Gastroesophageal sphincter (tissue), 4 donors: ENCODE measurements at regions not wholly inside any gene's neighbourhood (a gene's known extent, or its start where the extent isn't known, plus 50 kb on each side); places are given as distances from the start of the nearest gene placed in this dataset.

Experiments used
- ATAC-seq: fragments of 150-250 bp; one replicate; pipeline ENCODE4 v1.9.1; 2016; ENCODE audit warnings: mild to moderate bottlenecking, moderate library complexity
- H3K27ac ChIP-seq, 4 donors: fragments of 200-600 bp; sonication (generic) in 3 of 4; 1 replicate in 3 of 4; 2 replicates in 1 of 4; pipeline ENCODE4 v1.5.1; 2016 to 2019
- H3K27me3 ChIP-seq: fragments of 200-600 bp; sonication (generic); one replicate; pipeline ENCODE4 v1.5.1; 2019
- H3K36me3 ChIP-seq, 2 donors: fragments of 200-600 bp; sonication (generic); one replicate each; pipeline ENCODE4 v1.5.1; 2019; ENCODE audit warnings: control low read depth in 1 of 2
- H3K4me1 ChIP-seq, 3 donors: fragments of 200-600 bp; sonication (generic); 1 replicate in 2 of 3; 2 replicates in 1 of 3; pipeline ENCODE4 v1.5.1; 2016 to 2019; ENCODE audit warnings: control low read depth in 2 of 3
- H3K4me3 ChIP-seq, 2 donors: fragments of 200-600 bp; sonication (generic); one replicate each; pipeline ENCODE4 v1.5.1; 2019; ENCODE audit warnings: mild to moderate bottlenecking in 1 of 2, moderate library complexity in 1 of 2
- H3K9me3 ChIP-seq, 3 donors: fragments of 200-600 bp; sonication (generic); one replicate each; pipeline ENCODE4 v1.5.1; 2017 to 2019; ENCODE audit warnings: control low read depth in 2 of 3
- EP300 ChIP-seq: sonication (generic); formaldehyde crosslinking; IDR thresholded peaks from one replicate; pipeline ENCODE4 v1.6.1; 2017; ENCODE audit warnings: antibody characterized with exemption, mild to moderate bottlenecking
- POLR2A ChIP-seq, 2 donors: fragments of 450-650 bp; IDR thresholded peaks; one replicate each; pipeline ENCODE4 v1.6.1; 2017; ENCODE audit warnings: antibody characterized with exemption in 2 of 2, mild to moderate bottlenecking in 2 of 2, moderate library complexity in 1 of 2
- POLR2AphosphoS5 ChIP-seq: sonication (generic); formaldehyde crosslinking; IDR thresholded peaks from one replicate; pipeline ENCODE4 v1.6.1; 2017; ENCODE audit warnings: antibody characterized with exemption
- WGBS, 2 donors: methylation state at CpG; one replicate each; pipeline ENCODE4 v1.1.5; 2018; ENCODE audit warnings: low coverage in 1 of 2; 5-methylcytosine and 5-hydroxymethylcytosine counted together
- TF ChIP-seq, protein P1 (sequence below), 4 experiments: fragments of 200-600 bp in 2 of 4; fragments of 450-650 bp in 2 of 4; sonication (generic) in 1 of 4; IDR thresholded peaks; one replicate each; pipeline ENCODE4 v1.5.1; 2017 to 2019; ENCODE audit warnings: antibody characterized with exemption in 4 of 4, mild to moderate bottlenecking in 2 of 4, moderate library complexity in 2 of 4

DNA sequence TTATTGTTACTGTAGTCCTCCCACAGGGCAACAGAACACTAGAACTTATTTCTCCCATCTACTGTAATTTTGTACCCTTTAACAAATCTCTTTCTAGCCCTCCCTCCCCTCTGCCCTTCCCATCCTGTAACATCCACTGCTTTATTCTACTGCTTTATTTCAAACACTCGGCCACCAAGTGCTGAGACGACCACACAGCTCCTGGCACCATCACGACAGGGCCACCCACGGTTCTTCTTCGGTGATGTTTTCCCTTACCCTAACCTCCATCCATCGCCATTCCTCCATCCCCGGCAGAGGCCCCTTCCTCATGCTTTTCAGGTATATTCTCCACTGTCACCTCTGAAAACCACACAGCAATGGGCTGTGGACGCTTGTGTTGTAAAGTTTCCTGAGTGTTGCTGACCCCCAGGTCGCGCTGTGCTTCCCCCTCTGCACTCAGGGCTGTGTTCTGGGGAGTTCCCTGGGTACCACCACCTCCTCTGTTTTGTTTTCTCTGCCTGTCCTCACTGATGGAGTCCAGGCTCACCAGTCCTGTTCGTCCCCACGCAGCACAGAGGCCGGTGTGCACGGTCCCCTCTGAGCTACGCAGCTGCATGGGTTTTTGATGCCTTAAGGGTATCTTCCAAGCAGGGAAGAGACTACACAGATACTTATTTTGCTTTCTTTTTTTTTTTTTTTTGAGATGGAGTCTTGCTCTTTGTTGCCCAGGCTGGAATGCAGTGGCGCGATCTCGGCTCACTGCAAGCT is 207.2 kb upstream of the TMEM132C start:
- Histone ChIP-seq H3K9me3 (peaks cover 0 to 7% (median 0%) of the 10 kb centered on the region in 3 donors), H3K36me3 (no peaks in the 10 kb centered on the region), H3K4me1 (no peaks in the 10 kb centered on the region), H3K27me3 (no peaks in the 10 kb centered on the region), H3K27ac (no peak overlapping the region), H3K4me3 (no peak overlapping the region)
- TF ChIP-seq POLR2AphosphoS5 (no peak), EP300 (no peak), POLR2A (IDR thresholded peaks at IDR 0.05) (no peak)
- TF ChIP-seq, protein P1, sequence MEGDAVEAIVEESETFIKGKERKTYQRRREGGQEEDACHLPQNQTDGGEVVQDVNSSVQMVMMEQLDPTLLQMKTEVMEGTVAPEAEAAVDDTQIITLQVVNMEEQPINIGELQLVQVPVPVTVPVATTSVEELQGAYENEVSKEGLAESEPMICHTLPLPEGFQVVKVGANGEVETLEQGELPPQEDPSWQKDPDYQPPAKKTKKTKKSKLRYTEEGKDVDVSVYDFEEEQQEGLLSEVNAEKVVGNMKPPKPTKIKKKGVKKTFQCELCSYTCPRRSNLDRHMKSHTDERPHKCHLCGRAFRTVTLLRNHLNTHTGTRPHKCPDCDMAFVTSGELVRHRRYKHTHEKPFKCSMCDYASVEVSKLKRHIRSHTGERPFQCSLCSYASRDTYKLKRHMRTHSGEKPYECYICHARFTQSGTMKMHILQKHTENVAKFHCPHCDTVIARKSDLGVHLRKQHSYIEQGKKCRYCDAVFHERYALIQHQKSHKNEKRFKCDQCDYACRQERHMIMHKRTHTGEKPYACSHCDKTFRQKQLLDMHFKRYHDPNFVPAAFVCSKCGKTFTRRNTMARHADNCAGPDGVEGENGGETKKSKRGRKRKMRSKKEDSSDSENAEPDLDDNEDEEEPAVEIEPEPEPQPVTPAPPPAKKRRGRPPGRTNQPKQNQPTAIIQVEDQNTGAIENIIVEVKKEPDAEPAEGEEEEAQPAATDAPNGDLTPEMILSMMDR (IDR thresholded peaks at IDR 0.05), result no peak
- ATAC-seq, result no peak
- 60 to 77% methylated on average over 3 to 15 of the region's 18 CpGs for WGBS, 2 donors

DNA sequence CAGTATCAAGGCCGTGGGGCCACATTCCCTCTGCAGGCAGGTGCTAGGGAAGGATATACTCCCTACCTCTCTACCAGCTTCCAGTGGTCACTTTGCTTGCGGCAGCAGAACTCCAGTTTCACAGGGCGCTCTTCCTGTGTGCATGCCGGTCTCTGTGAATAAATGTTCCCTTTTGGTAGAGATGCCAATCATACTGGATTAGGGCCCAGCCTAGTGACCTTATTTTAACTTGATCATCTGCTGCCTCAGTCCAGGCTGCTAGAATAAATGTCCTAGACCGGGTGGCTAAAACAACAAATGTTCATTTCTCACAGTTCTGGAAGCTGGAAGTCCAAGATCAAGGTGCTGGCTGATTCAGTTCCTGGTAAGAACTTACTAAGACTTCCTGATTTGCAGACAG is 198.8 kb upstream of the TMEM132C start:
- no peaks in the 10 kb centered on the region for H3K36me3 ChIP-seq
- no peak overlapping the region for H3K4me3 ChIP-seq
- H3K27ac ChIP-seq, result no peak overlapping the region
- 68 to 72% methylated on average over 2 to 5 of the region's 5 CpGs for WGBS, 2 donors
- TF ChIP-seq EP300 (no peak), POLR2AphosphoS5 (no peak), POLR2A (IDR thresholded peaks at IDR 0.05) (no peak)
- TF ChIP-seq, protein P1 (IDR thresholded peaks at IDR 0.05), result no peak
- no peak for ATAC-seq
- H3K9me3 ChIP-seq, result no peaks in the 10 kb centered on the region
- no peaks in the 10 kb centered on the region for H3K27me3 ChIP-seq
- H3K4me1 ChIP-seq, result no peaks in the 10 kb centered on the region

DNA sequence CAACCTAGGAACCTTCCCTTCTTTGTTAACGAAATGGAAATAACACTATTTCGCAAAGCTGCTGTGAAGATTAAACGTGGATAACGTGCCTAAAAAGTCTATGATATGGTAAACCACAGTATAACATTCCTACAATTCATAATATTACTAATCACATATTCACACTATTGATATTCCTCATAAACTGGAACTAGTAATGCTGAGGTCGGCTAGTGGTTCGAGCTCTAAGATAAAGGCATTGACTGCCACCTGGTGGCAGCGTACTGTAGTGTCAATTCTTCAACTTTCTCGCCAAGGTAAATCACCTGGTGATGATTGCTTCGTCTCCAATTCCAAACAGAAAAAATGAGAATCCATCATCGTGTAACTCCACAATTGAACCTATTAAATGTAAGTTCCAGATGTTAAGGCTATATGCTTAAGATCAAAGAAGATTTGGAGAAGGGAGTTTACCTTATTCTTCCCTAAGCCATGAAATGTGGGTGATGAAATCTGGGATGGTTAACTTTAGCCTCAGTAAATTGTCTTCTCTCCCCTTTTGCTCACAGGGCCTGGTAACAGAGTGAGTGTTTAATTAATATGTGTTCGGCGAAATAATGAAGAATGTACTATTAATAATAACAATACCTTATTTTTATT is 197.5 kb upstream of the TMEM132C start:
- ATAC-seq, result no peak
- no peaks in the 10 kb centered on the region for H3K27me3 ChIP-seq
- H3K4me3 ChIP-seq, result no peak overlapping the region
- no peaks in the 10 kb centered on the region for H3K9me3 ChIP-seq
- 26 to 27% methylated on average over 12 of the region's 12 CpGs for WGBS, 2 donors
- no peaks in the 10 kb centered on the region for H3K4me1 ChIP-seq
- TF ChIP-seq POLR2AphosphoS5, result no peak
- no peak for TF ChIP-seq POLR2A (IDR thresholded peaks at IDR 0.05)
- no peak for TF ChIP-seq EP300
- TF ChIP-seq, protein P1 (IDR thresholded peaks at IDR 0.05), result peak; percentile 15 to 56 (median 34)
- H3K27ac ChIP-seq, result no peak overlapping the region
- no peaks in the 10 kb centered on the region for H3K36me3 ChIP-seq

DNA sequence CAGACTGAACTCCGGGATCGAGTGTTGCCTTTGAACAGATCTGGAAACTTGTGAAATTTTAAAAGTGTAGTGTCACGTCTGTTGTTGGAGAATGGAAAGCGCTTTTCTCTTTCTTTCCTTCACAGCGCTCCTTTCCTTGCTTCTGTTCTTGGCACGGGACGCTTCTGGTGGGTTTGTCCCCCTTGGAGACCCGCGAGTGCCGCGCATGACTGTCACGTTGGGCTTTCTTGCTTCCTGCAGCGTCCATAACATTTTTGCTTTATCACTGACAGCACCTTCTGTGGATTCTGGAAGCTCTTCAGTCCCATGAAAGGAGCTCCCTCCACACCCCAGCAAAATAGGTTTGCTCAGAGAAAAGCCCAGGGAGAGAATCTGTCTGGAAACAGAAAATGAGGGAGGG is 193.0 kb upstream of the TMEM132C start:
- WGBS, 2 donors, result 40 to 80% methylated on average over 1 to 11 of the region's 13 CpGs
- Histone ChIP-seq H3K4me3 (no peak overlapping the region), H3K27ac (no peak overlapping the region), H3K9me3 (peaks cover 0 to 11% (median 0%) of the 10 kb centered on the region in 3 donors), H3K36me3 (no peaks in the 10 kb centered on the region), H3K4me1 (no peaks in the 10 kb centered on the region), H3K27me3 (no peaks in the 10 kb centered on the region)
- no peak for ATAC-seq
- no peak for TF ChIP-seq POLR2A (IDR thresholded peaks at IDR 0.05)
- TF ChIP-seq POLR2AphosphoS5, result no peak
- no peak for TF ChIP-seq EP300
- TF ChIP-seq, protein P1 (IDR thresholded peaks at IDR 0.05), result no peak

DNA sequence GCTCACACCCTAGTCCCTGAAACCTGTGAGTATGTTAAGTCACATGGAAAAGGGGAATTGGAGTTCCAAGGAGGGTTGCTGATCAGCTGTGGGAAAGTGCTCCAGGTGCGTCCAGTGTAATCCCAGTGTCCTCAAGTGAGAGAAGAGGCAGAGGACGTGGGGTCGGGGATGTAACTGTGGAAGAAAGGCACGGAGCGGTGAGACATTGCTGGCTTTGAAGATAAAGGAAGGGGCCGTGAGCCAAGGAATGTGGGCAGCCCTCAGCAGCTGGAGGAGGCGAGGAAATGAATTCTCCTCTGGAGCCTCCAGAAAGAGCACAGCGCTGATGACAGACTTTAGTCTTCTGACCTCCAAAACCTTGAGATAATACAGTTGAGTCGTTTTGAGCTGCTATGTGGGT is 191.6 kb upstream of the TMEM132C start:
- TF ChIP-seq, protein P1 (IDR thresholded peaks at IDR 0.05), result no peak
- TF ChIP-seq POLR2AphosphoS5 (no peak), POLR2A (IDR thresholded peaks at IDR 0.05) (no peak), EP300 (no peak)
- WGBS, 2 donors, result 73 to 88% methylated on average over 5 to 9 of the region's 9 CpGs

More for the DNA sequence above, 191.6 kb upstream of the TMEM132C start:
- Histone ChIP-seq H3K4me3 (no peak overlapping the region), H3K27me3 (peaks cover 6% of the 10 kb centered on the region), H3K9me3 (peaks cover 0 to 11% (median 0%) of the 10 kb centered on the region in 3 donors), H3K27ac (no peak overlapping the region), H3K36me3 (no peaks in the 10 kb centered on the region), H3K4me1 (no peaks in the 10 kb centered on the region)
- no peak for ATAC-seq
